Fibroblast of lung (primary cell): ENCODE measurements at regions not wholly inside any gene's neighbourhood (a gene's known extent, or its start where the extent isn't known, plus 50 kb on each side); places are given as distances from the start of the nearest gene placed in this dataset.

Source experiments
- CTCF ChIP-seq, 2 donors: IDR thresholded peaks in 1 of 2; conservative IDR thresholded peaks in 1 of 2; 1 replicate in 1 of 2; 2 replicates in 1 of 2; pipeline ENCODE4 v1.5.1; 2011 to 2012; ENCODE audit warnings: low read length in 2 of 2, control low read depth in 1 of 2, inconsistent platforms in 1 of 2, low read depth in 1 of 2, mild to moderate bottlenecking in 1 of 2
- EZH2 ChIP-seq: IDR thresholded peaks from 2 replicates; pipeline ENCODE4 v1.5.1; 2012; ENCODE audit warnings: low read length, control low read depth, mild to moderate bottlenecking; ENCODE audit errors: missing control alignments

- TF ChIP-seq CTCF (conservative IDR thresholded peaks at IDR 0.05 in 1 of 2, IDR thresholded peaks at IDR 0.05 in 1 of 2; ENCODE audit: low read depth in 1 of 2, low read length in 2 of 2) (no peak), EZH2 (no peak)
Observed at GRCh38 chr10:105406488-105406887, 765.4 kb downstream of the SORCS3 start.
